HG03064 (cell line): ENCODE measurements at regions not wholly inside any gene's neighbourhood (a gene's known extent, or its start where the extent isn't known, plus 50 kb on each side); places are given as distances from the start of the nearest gene placed in this dataset.
"Not testable (repeated sequence)": the region's sequence is repeated elsewhere in the genome, so short reads cannot be mapped to it uniquely, and the experiment has no call there.

Source experiments
- ATAC-seq: cut with Tn5 transposase; IDR thresholded peaks from one replicate; pipeline ENCODE4 v1.9.1; 2021; ENCODE audit warnings: low read depth; ENCODE audit not compliant: unreplicated experiment

GRCh38 chrX:39022106-39022505, 220.8 kb downstream of the MID1IP1 start:
- no peak for ATAC-seq

- ATAC-seq: no peak
Measured at GRCh38 chrX:39029221-39029620, 228.0 kb downstream of the MID1IP1 start.

DNA sequence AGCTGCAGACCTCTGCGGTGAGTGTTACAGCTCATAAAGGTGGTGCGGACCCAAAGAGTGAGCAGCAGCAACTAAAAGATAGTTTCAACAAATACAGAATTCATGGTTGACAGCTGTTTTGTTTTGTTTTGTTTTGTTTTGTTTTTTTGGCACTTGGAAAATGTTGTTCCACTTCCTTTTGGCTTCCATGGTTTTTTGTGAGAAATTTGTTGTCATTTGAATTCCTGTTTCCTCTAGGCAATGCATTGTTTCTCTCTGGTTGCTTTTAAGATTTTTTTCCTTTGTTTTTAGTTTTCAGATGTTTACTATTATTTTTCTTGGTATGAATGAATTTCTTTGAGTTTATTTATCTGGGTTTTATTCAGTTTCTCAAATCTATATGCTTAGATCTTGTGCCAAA, 229.4 kb downstream of the MID1IP1 start:
- ATAC-seq: no peak

GRCh38 chrX:39039890-39040289, 238.6 kb downstream of the MID1IP1 start:
- no peak for ATAC-seq

GRCh38 chrX:39043838-39044550, 242.7 kb downstream of the MID1IP1 start:
- no peak for ATAC-seq

DNA sequence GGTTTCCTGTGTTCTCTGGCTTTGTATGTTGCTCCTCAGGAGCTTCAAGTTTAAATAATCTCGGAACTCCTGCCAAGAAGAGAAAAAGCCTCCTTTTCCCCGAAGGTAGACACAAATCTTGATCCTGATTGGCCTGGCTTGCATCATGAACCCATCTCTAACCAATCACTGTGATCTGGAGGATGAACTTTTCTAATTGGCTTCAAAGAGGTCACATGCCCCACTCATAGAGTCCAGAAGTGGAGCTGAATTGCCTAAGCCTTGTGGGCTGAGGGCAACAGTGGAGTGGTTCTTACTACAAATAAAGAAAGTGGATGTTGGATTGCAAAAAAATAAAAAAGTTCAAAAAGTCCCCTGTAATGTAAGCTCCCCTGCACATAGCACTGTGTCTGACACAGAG, 245.9 kb downstream of the MID1IP1 start:
- ATAC-seq: no peak

GRCh38 chrX:39049975-39050374, 248.7 kb downstream of the MID1IP1 start:
- no peak for ATAC-seq

DNA sequence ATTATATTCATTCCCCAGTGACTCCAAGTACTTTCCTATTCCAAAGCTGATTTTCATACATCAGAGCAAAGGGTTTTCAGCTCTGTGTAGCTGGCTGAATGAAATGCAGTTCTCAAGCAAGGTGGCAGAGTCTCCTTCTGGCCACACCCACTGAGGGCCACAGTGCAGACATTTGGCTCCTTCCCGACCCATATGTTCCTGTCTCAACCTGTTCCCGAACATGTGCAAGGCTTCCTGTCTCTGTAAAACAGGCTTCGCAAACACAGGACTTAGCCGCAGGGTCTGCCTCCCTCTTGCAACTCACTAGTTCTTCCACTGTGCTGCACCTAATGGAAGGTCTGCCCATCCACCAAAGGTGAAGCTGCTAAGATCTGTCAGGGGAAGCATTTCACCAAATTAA, 249.2 kb downstream of the MID1IP1 start:
- no peak for ATAC-seq

- ATAC-seq: no peak
Measured at GRCh38 chrX:39052751-39053150, 251.5 kb downstream of the MID1IP1 start.

- no peak for ATAC-seq
Measured at GRCh38 chrX:39058724-39059123, 257.5 kb downstream of the MID1IP1 start.

DNA sequence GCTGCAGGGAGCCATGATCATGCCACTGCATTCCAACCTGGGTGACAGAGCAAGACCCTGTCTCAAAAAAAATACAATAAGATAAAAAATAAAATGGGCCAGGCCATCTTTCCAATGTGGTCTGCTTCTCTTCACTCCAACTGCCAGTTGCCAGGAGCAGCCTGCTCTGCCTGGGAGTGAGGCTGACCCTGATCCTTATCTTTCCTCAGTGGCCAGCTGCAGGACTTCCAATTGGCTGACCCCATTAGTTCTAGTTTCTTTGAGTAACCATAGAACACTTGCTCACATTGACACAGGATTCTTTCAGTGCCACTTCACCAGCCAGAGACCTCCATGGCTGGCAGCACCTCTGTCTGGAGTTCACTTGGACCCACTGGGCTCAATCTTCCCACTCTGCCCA, 258.6 kb downstream of the MID1IP1 start:
- no peak for ATAC-seq

GRCh38 chrX:39063037-39063436, 261.8 kb downstream of the MID1IP1 start:
- ATAC-seq: no peak

DNA sequence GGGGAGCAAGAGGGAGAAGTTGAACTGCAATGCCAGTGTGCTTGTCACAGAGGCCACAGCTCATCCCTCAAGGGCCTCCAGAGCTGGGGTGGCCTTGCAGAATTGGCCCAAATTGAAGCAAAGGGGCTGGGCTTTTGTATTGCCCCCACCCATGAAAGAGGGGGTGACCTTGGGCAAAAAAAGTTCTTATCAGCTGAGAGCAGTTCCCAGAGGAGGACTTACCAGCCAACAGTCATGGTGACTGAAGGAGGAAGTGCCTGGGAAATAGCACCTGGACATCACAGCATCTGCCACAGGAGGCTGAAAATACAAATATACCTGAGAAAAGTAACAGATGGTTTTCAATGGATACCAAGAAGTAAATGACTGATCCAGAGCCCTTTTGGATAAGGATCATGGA, 262.4 kb downstream of the MID1IP1 start:
- ATAC-seq: no peak

DNA sequence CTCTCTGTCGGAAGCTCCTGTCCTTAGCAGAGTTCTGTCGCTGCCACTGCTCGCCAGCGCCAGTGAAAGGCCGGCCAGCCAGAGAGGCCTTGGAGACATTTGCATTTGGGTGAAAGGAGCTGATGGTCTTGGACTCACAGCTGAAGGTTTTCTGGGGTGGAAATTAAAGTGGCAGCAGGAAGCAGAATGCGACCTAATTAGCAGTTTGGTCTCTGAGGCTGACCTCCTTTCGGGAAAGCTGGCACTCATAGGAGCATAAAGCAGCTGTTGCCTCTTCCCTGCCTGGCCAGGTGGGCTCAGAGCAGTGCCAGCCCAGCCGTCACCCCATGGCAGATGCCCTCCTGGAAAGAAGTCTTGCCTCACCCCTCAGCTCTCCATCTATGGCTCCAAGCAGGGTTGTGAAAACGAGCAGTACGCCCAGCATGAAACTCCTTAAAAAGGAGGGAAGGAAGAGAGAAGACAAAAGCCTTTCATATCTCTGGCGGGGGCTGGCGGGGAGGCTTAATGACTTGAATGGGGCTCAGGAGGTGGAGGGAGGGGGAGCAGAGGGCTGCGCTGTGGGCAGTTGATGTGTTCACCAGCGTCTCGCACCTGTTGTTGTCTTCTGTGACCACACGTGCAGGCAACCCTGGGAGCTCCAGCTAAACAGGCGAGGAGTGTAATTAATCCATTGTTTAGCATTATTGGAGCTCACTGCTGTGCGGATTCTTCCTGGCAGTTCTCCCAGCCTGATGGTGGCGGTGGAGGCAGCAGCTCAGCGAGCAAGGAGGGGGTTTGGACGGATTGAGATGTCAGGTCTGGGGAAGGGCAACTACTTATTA, 264.0 kb downstream of the MID1IP1 start:
- no peak for ATAC-seq

DNA sequence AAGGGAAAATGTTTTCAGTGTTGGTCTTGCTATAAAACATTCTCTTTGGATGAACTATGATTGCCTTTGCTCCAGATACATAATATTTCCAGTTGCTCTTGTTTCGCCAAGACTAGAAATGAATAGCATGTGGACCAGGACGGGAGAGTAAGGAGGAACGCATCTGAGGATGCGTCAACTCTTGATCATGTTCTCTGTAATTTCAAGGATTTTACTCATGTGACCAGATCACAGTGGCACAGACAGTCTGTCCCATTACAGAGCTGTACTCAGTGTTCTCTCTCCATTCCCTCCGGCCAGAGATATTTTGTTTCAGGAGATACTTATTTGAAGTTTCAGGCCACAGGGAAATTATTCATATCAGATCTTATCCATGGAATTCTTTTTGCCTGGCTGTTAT, 266.6 kb downstream of the MID1IP1 start:
- no peak for ATAC-seq

DNA sequence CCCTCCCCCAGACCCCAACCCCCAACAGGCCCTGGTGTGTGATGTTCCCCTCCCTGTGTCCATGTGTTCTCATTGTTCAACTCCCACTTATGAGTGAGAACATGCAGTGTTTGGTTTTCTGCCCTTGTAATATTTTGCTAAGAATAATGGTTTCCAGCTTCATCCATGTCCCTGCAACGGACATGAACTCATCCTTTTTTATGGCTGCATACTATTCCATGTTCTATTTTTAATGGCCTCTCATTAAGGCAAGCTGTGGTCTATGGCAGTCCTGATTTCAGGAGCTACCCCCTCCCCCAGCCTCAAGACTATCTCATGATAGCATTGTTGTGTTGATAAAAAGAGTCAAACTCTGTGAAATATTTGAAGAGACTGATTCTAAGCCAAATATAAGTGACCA, 267.4 kb downstream of the MID1IP1 start:
- not testable (repeated sequence) for ATAC-seq

DNA sequence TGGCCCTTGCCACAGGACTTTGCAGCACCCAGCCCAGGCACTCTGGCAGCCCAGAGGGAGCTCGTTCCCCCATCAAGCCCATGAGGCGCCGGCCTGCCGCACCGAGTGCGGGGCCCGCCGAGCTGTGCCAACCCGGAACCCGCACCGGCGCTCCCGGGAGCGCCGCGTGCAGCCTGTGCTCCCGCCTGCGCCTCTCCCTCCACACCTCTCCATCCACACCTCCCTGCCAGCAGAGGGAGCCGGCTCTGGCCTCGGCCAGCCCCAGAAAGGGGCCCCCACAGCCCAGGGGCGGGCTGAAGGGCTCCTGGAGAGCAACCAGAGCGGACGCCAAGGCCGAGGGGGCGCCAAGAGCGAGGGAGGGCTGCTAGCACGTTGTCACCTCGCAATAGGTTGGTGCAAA, 268.8 kb downstream of the MID1IP1 start:
- ATAC-seq: no peak

DNA sequence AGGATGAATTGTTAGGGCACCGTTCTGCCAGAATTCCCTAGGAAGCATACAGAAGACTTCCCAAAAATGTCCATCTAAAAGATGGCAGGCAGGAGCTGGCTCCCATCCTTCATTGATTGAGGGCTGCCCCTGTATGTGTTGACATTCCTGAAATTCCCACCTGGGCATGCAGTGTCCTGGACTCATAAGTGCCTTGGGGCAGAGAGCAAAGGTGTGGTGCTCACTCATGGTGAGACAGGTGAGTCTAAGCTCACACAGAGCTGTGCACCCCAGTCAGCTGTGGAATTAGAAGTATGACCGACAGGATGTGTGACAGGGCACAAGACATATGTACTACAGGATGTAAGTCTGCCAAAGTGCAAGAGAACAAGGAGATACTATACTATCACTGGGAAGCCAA, 271.9 kb downstream of the MID1IP1 start:
- no peak for ATAC-seq

- ATAC-seq: no peak
Measured at GRCh38 chrX:39096599-39096998, 295.3 kb downstream of the MID1IP1 start.

DNA sequence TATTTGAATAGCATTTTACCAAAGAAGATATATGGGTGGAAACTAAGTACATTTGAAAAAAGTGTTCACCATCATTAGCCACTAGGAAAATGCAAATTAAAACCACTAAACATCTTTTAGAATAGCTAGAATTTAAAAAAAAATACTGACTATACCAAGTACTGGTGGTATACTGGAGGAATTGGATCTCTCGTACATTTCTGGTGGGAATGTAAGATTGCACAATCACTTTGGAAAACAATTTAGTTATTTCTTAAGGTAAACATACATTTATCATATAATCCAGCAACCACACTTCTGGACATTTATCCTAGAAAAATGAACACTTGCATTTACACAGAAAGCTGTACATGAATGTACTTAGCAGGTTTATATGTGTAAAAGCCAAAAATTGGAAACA, 303.5 kb downstream of the MID1IP1 start:
- ATAC-seq: no peak

DNA sequence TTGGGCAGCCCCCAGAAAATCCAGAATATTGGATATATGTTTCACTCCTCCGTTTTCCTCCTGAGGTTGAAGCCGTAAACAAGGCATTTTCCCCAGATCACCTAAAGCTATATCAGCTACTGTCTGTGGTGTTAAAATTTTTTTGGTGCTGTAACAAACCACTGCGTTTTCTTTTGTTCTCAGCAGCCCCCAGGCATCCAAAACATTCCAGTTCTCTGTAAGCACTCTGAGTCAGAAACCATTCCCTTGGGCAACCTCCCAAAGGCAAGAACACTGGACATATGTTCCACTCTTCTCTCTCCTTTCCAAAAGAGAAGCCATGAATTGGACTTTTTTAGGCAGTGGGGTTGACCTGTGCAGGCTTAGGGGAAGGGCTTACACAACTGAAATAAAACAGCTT, 310.9 kb downstream of the MID1IP1 start:
- ATAC-seq: no peak

GRCh38 chrX:39115166-39115565, 313.9 kb downstream of the MID1IP1 start:
- ATAC-seq: no peak
